B cell (primary cell): ENCODE measurements at regions not wholly inside any gene's neighbourhood (a gene's known extent, or its start where the extent isn't known, plus 50 kb on each side); places are given as distances from the start of the nearest gene placed in this dataset.

Experiments used
- ATAC-seq: fragments of 200-7000 bp; cut with Tn5 transposase; one replicate; pipeline ENCODE4 v1.10.0; 2021; ENCODE audit warnings: low read depth, mild to moderate bottlenecking, moderate number of reproducible peaks, moderate library complexity
- CTCF ChIA-PET: fragments of 350-600 bp; sonication (Branson Sonifier 250); formaldehyde crosslinking; loops from one replicate; lab custom pipeline; 2021; ENCODE audit warnings: antibody characterized with exemption, inconsistent platforms; lab: Charles Lee
- POLR2A ChIA-PET: fragments of 350-600 bp; sonication (Branson Sonifier 250); formaldehyde crosslinking; loops from one replicate; lab custom pipeline; 2021; ENCODE audit warnings: antibody characterized with exemption; lab: Charles Lee
- DNase-seq: peaks from one replicate; pipeline ENCODE4 v3.0.0; 2013
- H2AFZ ChIP-seq: 2 replicates; pipeline ENCODE4 v1.6.1; 2012; ENCODE audit warnings: mild to moderate bottlenecking, low read depth, low read length; ENCODE audit not compliant: insufficient read depth, poor library complexity, severe bottlenecking
- H3K27ac ChIP-seq, 2 donors: 1 replicate in 1 of 2; 2 replicates in 1 of 2; pipeline ENCODE4 v1.5.1; 2012 to 2013; ENCODE audit warnings: low read length in 2 of 2, mild to moderate bottlenecking in 2 of 2, moderate library complexity in 1 of 2
- H3K27me3 ChIP-seq, 4 experiments: fragments of 200-600 bp in 1 of 4; sonication (generic) in 1 of 4; replicated peaks in 1 of 4; 1 replicate in 2 of 4; 2 replicates in 2 of 4; pipeline versions ENCODE4 v1.6.1 to v1.7.0; 2013 to 2016; ENCODE audit warnings: low read length in 3 of 4, mild to moderate bottlenecking in 2 of 4, mixed read lengths in 1 of 4, moderate library complexity in 1 of 4; ENCODE audit not compliant: insufficient read depth in 4 of 4, control insufficient read depth in 3 of 4; ENCODE audit errors: control extremely low read depth in 1 of 4
- H3K36me3 ChIP-seq, 2 experiments: replicated peaks in 1 of 2; 1 replicate in 1 of 2; 2 replicates in 1 of 2; pipeline versions ENCODE4 v1.6.1 to v1.7.1; 2013; ENCODE audit warnings: low read length in 1 of 2; ENCODE audit not compliant: insufficient read depth in 2 of 2, control insufficient read depth in 1 of 2; ENCODE audit errors: control extremely low read depth in 1 of 2, extremely low read depth in 1 of 2
- H3K4me1 ChIP-seq, 2 donors: fragments of 200-600 bp in 1 of 2; sonication (generic) in 1 of 2; 1 replicate in 1 of 2; 2 replicates in 1 of 2; pipeline versions ENCODE4 v1.5.1 to v1.6.1; 2013 to 2017; ENCODE audit warnings: low read length in 2 of 2; ENCODE audit not compliant: control insufficient read depth in 2 of 2, insufficient read depth in 2 of 2
- H3K4me2 ChIP-seq: replicated peaks from 2 replicates; pipeline ENCODE3; 2012; ENCODE audit warnings: mild to moderate bottlenecking, low read depth, low read length; ENCODE audit not compliant: poor library complexity, severe bottlenecking
- H3K4me3 ChIP-seq, 5 experiments: fragments of 200-600 bp in 1 of 5; sonication (generic) in 1 of 5; 1 replicate in 3 of 5; 2 replicates in 2 of 5; pipeline versions ENCODE4 v1.5.1 to v1.7.0; 2011 to 2016; ENCODE audit warnings: low read length in 4 of 5, mild to moderate bottlenecking in 4 of 5, low read depth in 2 of 5, control low read depth in 1 of 5, moderate library complexity in 1 of 5; ENCODE audit not compliant: insufficient read depth in 1 of 5; ENCODE audit errors: control extremely low read depth in 1 of 5, extremely low read depth in 1 of 5
- H3K79me2 ChIP-seq: fragments of 200-600 bp; sonication (generic); one replicate; pipeline ENCODE4 v1.6.0; 2016; ENCODE audit warnings: low read length; ENCODE audit not compliant: control insufficient read depth, insufficient read depth
- H3K9ac ChIP-seq: fragments of 200-600 bp; sonication (generic); 2 replicates; pipeline ENCODE4 v1.6.1; 2017; ENCODE audit warnings: mild to moderate bottlenecking, low read length, moderate library complexity
- H3K9me3 ChIP-seq, 3 donors: one replicate each; pipeline versions ENCODE4 v1.6.1 to v1.7.1; 2013; ENCODE audit warnings: low read length in 2 of 3; ENCODE audit not compliant: control insufficient read depth in 2 of 3, insufficient read depth in 1 of 3; ENCODE audit errors: control extremely low read depth in 1 of 3
- H4K20me1 ChIP-seq: 2 replicates; pipeline ENCODE4 v1.6.0; 2012; ENCODE audit warnings: mild to moderate bottlenecking, low read length; ENCODE audit not compliant: insufficient read depth, control insufficient read depth, poor library complexity, severe bottlenecking
- H3K27ac Mint-ChIP-seq: one replicate; pipeline ENCODE4 v1.8.0; 2021; ENCODE audit warnings: mixed read lengths
- H3K27me3 Mint-ChIP-seq: one replicate; pipeline ENCODE4 v1.8.0; 2021; ENCODE audit warnings: mixed read lengths
- H3K4me1 Mint-ChIP-seq: one replicate; pipeline ENCODE4 v1.8.0; 2021; ENCODE audit warnings: mixed read lengths
- H3K4me3 Mint-ChIP-seq: one replicate; pipeline ENCODE4 v1.8.0; 2021; ENCODE audit warnings: mixed read lengths
- H3K9me3 Mint-ChIP-seq: one replicate; pipeline ENCODE4 v1.8.0; 2022; ENCODE audit warnings: mixed read lengths; ENCODE audit not compliant: insufficient read depth
- EZH2 ChIP-seq: IDR thresholded peaks from 2 replicates; pipeline ENCODE4 v1.6.1; 2012; ENCODE audit warnings: borderline replicate concordance, low read depth, mild to moderate bottlenecking, moderate library complexity, low read length; ENCODE audit not compliant: insufficient read depth, poor library complexity, severe bottlenecking
- WGBS: methylation state at CpG from one replicate; pipeline ENCODE4 v1.1.5; 2013; ENCODE audit warnings: missing lambda C conversion rate; ENCODE audit not compliant: insufficient coverage; 5-methylcytosine and 5-hydroxymethylcytosine counted together
- intact Hi-C: fragments of 100-400 bp; cut with micrococcal nuclease; formaldehyde crosslinking; loops from one replicate; pipeline ENCODE4 v1.10.0; 2022
- TF ChIP-seq, protein P1 (sequence below): fragments of 200-600 bp; IDR thresholded peaks from one replicate; pipeline ENCODE4 v1.8.0; 2022; ENCODE audit warnings: antibody characterized with exemption, mild to moderate bottlenecking

DNA sequence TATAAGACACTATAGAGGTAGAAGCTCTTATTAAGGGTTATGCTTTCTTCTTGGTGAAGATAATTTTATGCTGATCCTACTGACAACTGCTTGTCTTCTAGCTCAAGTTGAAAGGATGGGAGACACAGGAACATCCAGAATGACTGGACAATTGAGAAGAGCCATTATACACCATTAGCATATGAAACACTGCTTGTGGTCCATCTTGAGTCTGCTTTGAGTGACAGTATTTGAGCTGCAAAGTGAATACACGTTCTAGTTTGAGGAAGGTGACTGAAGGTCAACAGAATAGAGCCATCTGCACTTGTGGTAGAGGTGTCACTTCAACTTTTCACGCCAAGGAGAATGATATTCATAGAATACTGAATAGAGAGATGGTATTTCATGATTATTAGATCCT, 315.4 kb downstream of the MCTP2 start:
- Histone ChIP-seq H4K20me1 (no peaks in the 10 kb centered on the region), H3K4me2 (no peak overlapping the region), H3K79me2 (no peaks in the 10 kb centered on the region), H3K36me3 (no peaks in the 10 kb centered on the region), H3K4me3 (no peak overlapping the region), H3K27ac (no peak overlapping the region), H3K9me3 (no peaks in the 10 kb centered on the region), H3K27me3 (no peaks in the 10 kb centered on the region), H2AFZ (no peak overlapping the region), H3K9ac (no peak overlapping the region), H3K4me1 (no peaks in the 10 kb centered on the region)
- Mint-ChIP-seq H3K4me1 (no peaks in the 10 kb centered on the region), H3K27me3 (peaks cover 10% of the 10 kb centered on the region), H3K4me3 (no peak overlapping the region), H3K9me3 (no peaks in the 10 kb centered on the region), H3K27ac (no peak overlapping the region)
- no peak for TF ChIP-seq EZH2
- TF ChIP-seq, protein P1, sequence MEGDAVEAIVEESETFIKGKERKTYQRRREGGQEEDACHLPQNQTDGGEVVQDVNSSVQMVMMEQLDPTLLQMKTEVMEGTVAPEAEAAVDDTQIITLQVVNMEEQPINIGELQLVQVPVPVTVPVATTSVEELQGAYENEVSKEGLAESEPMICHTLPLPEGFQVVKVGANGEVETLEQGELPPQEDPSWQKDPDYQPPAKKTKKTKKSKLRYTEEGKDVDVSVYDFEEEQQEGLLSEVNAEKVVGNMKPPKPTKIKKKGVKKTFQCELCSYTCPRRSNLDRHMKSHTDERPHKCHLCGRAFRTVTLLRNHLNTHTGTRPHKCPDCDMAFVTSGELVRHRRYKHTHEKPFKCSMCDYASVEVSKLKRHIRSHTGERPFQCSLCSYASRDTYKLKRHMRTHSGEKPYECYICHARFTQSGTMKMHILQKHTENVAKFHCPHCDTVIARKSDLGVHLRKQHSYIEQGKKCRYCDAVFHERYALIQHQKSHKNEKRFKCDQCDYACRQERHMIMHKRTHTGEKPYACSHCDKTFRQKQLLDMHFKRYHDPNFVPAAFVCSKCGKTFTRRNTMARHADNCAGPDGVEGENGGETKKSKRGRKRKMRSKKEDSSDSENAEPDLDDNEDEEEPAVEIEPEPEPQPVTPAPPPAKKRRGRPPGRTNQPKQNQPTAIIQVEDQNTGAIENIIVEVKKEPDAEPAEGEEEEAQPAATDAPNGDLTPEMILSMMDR, result no peak
- CTCF ChIA-PET, result interaction anchor here (1.0 kb wide), 1 partner anchor 23 kb away, joined by 3 read pairs; no protein-coding TSS in a partner anchor
- 57% methylated on average over 1 of the region's 2 CpGs for WGBS
- DNase-seq, result no peak
- intact Hi-C loops, result no loop called here
- ATAC-seq, result no peak
- POLR2A ChIA-PET, result no interaction called here

DNA sequence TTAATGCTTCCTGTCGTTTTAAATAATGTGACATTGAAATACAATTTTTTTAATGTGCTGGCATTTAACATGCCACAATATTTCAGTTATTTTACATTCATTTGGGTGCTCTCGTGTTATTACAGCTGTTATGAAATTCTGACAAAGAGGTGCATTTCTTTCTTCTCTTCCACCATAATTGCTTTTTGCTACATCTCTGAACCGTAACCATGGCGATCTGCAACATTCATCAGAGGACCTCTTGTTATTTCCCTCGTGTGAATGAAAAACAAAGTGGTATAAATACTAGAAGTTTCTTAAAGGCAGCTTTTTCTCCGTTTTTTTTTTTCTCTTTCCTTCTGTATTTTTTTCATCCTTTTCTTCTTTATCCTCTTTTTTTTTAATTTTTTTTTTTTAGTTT, 316.4 kb downstream of the MCTP2 start:
- Histone ChIP-seq H4K20me1 (no peaks in the 10 kb centered on the region), H2AFZ (no peak overlapping the region), H3K27ac (no peak overlapping the region), H3K9me3 (no peaks in the 10 kb centered on the region), H3K4me1 (no peaks in the 10 kb centered on the region), H3K4me2 (no peak overlapping the region), H3K4me3 (no peak overlapping the region), H3K9ac (no peak overlapping the region), H3K79me2 (no peaks in the 10 kb centered on the region), H3K36me3 (no peaks in the 10 kb centered on the region), H3K27me3 (peaks cover 0 to 3% (median 0%) of the 10 kb centered on the region in 4 experiments)
- ATAC-seq, result no peak
- ChIA-PET CTCF (interaction anchor here (1.0 kb wide), 1 partner anchor 22 kb away, joined by 3 read pairs; no protein-coding TSS in a partner anchor), POLR2A (no interaction called here)
- no peak for TF ChIP-seq EZH2
- TF ChIP-seq, protein P1, result no peak
- Mint-ChIP-seq H3K4me3 (no peak overlapping the region), H3K9me3 (no peaks in the 10 kb centered on the region), H3K4me1 (no peaks in the 10 kb centered on the region), H3K27ac (no peak overlapping the region), H3K27me3 (peaks cover 14% of the 10 kb centered on the region)
- DNase-seq, result no peak
- intact Hi-C loops, result no loop called here
- no CpG with 5 or more reads among the region's 6 CpGs for WGBS
